ENCODE measurements at regions not wholly inside any gene's neighbourhood (a gene's known extent, or its start where the extent isn't known, plus 50 kb on each side); places are given as distances from the start of the nearest gene placed in this dataset.

DNA sequence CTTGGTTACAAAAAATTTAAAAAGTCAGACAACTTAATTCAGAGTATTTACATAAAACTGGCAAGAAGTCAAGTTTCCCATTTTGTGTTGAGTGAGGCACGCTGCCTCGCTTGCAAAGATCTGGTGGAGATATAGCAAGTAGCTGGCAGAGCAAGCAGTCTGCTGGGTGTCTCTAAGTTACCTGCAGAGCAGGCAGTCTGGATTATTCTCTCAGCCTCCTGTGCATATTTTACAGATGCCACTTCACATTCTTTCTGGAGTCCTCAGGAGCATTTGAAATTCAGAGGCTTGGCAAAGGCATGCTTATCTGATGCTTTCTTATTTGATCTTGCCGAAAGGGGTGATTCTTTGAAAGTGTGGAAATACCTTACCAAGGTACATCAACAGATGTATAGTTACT, 640.4 kb upstream of the ADGRL4 start:
- no peak for TF ChIP-seq EZH2 (IDR thresholded peaks at IDR 0.05; ENCODE audit: insufficient read depth, poor library complexity, severe bottlenecking)
- TF ChIP-seq EZH2phosphoT487 (IDR thresholded peaks at IDR 0.05; ENCODE audit: insufficient read depth, low read depth): no peak

All from GM23248 (cell line).